ENCODE measurements at regions not wholly inside any gene's neighbourhood (a gene's known extent, or its start where the extent isn't known, plus 50 kb on each side); places are given as distances from the start of the nearest gene placed in this dataset.
A peak's percentile ranks its signal among the peaks of the same experiment; 100 is the strongest.

- Histone ChIP-seq H3K9me3 (ENCODE audit: low read length) (peaks cover 19% of the 10 kb centered on the region), H3K27me3 (ENCODE audit: control insufficient read depth in 1 of 2, insufficient read depth in 2 of 2, low read length in 2 of 2) (no peaks in the 10 kb centered on the region; a peak in 1 of 5 replicates), H2AFZ (ENCODE audit: low read length) (no peak overlapping the region), H3K79me2 (ENCODE audit: insufficient read depth, low read length) (no peaks in the 10 kb centered on the region), H4K20me1 (ENCODE audit: insufficient read depth, low read length) (no peaks in the 10 kb centered on the region), H3K36me3 (replicated peaks in 1 of 2; ENCODE audit: control insufficient read depth in 1 of 2, insufficient read depth in 2 of 2, low read length in 2 of 2) (no peaks in the 10 kb centered on the region), H3K9ac (ENCODE audit: insufficient read depth, low read depth, low read length) (no peak overlapping the region), H3K4me1 (ENCODE audit: insufficient read depth, low read length) (no peaks in the 10 kb centered on the region), H3K27ac (ENCODE audit: extremely low read length, insufficient read depth, low read length) (no peak overlapping the region), H3K4me2 (ENCODE audit: low read depth, low read length) (no peak overlapping the region), H3K4me3 (replicated peaks in 1 of 3; ENCODE audit: insufficient read depth in 1 of 3, low read depth in 2 of 3, low read length in 3 of 3) (no peak overlapping the region)
- TF ChIP-seq RAD51 (IDR thresholded peaks at IDR 0.05; ENCODE audit: borderline replicate concordance): peak; percentile 57; the same call in 1 of the 2 replicates
- TF ChIP-seq NFAT5 (CRISPR knock-in tag; IDR thresholded peaks at IDR 0.05): no peak
- TF ChIP-seq RAD21 (CRISPR knock-in tag; IDR thresholded peaks at IDR 0.05): no peak
- TF ChIP-seq JUND (CRISPR knock-in tag; IDR thresholded peaks at IDR 0.05): no peak
- no peak for TF ChIP-seq NR2F2 (IDR thresholded peaks at IDR 0.05; ENCODE audit: borderline replicate concordance, low read depth)
- DNase-seq (ENCODE audit: low spot score): no peak
- WGBS (ENCODE audit: low lambda C conversion rate): 0% methylated on average over 3 of the region's 3 CpGs
- in situ Hi-C loops (cut with HindIII; ENCODE audit: extremely low pct_ligation_motif_present, low pct_unique_long_range_greater_than_20kb): no loop called here
- CTCF ChIA-PET (ENCODE audit: low intra/inter-chr PET ratio, low total read pairs): no interaction called here
- POLR2A ChIA-PET: no interaction called here
- no peak for ATAC-seq
- intact Hi-C loops (cut with micrococcal nuclease; ENCODE audit: unreplicated experiment): no loop called here
- FAIRE-seq: no peak
- BruUV-seq (replicated peaks): no TSS peak
These were observed 175.0 kb upstream of the SYT10 start for GRCh38 chr12:33614630-33615029.

Data from HepG2 (cell line).